Esophagus squamous epithelium (tissue), 5 donors: ENCODE measurements at regions not wholly inside any gene's neighbourhood (a gene's known extent, or its start where the extent isn't known, plus 50 kb on each side); places are given as distances from the start of the nearest gene placed in this dataset.

Experiments
- DNase-seq: peaks from one replicate; lab custom pipeline; 2025; lab: John Stamatoyannopoulos, UW
- H3K27ac ChIP-seq, 4 donors: fragments of 200-600 bp; sonication (generic); one replicate each; pipeline ENCODE4 v1.5.1; 2016 to 2019; ENCODE audit warnings: mild to moderate bottlenecking in 1 of 4
- H3K27me3 ChIP-seq, 4 donors: fragments of 200-600 bp; sonication (generic); 1 replicate in 3 of 4; 2 replicates in 1 of 4; pipeline versions ENCODE4 v1.5.1 to v1.6.0; 2017 to 2021; ENCODE audit warnings: antibody characterized with exemption in 1 of 4
- H3K36me3 ChIP-seq, 3 donors: fragments of 200-600 bp; sonication (generic); one replicate each; pipeline ENCODE4 v1.5.1; 2016 to 2019
- H3K4me1 ChIP-seq, 3 donors: fragments of 200-600 bp; sonication (generic); one replicate each; pipeline ENCODE4 v1.5.1; 2017 to 2019
- H3K4me3 ChIP-seq, 4 donors: fragments of 200-600 bp; sonication (generic); 1 replicate in 3 of 4; 2 replicates in 1 of 4; pipeline ENCODE4 v1.5.1; 2016 to 2019; ENCODE audit warnings: mild to moderate bottlenecking in 2 of 4, moderate library complexity in 1 of 4
- H3K9me3 ChIP-seq, 3 donors: fragments of 200-600 bp; sonication (generic); one replicate each; pipeline ENCODE4 v1.5.1; 2016 to 2019
- POLR2A ChIP-seq, 4 donors: fragments of 450-650 bp; IDR thresholded peaks; one replicate each; pipeline ENCODE4 v1.6.1; 2017; ENCODE audit warnings: antibody characterized with exemption in 4 of 4, mild to moderate bottlenecking in 4 of 4, moderate library complexity in 3 of 4
- WGBS, 2 donors: methylation state at CpG; one replicate each; pipeline ENCODE4 v1.1.5; 2018; 5-methylcytosine and 5-hydroxymethylcytosine counted together
- intact Hi-C: fragments of 100-400 bp; cut with DNase I; formaldehyde crosslinking; loops from one replicate; pipeline ENCODE4 v1.15.0; 2022
- TF ChIP-seq, protein P1 (sequence below), 6 experiments: fragments of 450-650 bp in 4 of 6; fragments of 200-600 bp in 2 of 6; sonication (generic) in 2 of 6; IDR thresholded peaks; one replicate each; pipeline ENCODE4 v1.5.1; 2016 to 2019; ENCODE audit warnings: antibody characterized with exemption in 6 of 6, mild to moderate bottlenecking in 4 of 6, moderate library complexity in 4 of 6
- donor health status: DM: yes; HTN: yes; CAD: no.

DNA sequence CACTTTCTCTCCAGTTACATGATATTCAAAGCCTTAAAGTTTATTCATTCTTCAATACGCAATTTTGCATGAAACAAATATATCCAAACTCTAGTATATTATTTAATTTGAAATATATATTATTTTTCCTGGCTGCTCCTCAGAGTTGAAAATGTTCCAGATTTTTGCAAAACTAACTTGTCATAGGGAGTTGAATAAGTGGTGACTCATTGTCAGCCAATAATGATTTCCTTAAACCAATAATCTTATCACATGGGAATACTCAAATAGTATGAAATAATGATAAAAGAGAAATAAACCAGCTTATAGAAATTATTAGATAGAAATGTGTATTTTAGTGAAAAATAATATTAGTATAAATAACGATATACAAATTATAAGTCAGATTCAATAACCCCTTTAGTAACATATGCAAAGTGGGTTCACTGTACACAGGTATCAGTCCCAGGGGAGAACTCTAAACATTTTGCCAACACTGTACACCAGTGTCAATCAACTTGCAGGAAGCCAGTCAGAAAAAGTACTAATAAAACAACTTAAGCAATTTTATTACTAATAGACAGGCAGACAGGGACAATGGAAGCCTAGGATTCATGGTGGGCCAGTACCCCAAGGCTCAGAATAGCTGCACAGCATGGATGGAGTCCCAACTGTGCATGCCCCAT, 222.6 kb upstream of the KLHL1 start:
- Histone ChIP-seq H3K36me3 (no peaks in the 10 kb centered on the region), H3K27me3 (no peaks in the 10 kb centered on the region), H3K9me3 (no peaks in the 10 kb centered on the region), H3K27ac (no peak overlapping the region), H3K4me1 (no peaks in the 10 kb centered on the region), H3K4me3 (no peak overlapping the region)
- intact Hi-C loops: no loop called here
- WGBS, 2 donors: 84 to 87% methylated on average over 2 of the region's 2 CpGs
- TF ChIP-seq POLR2A (IDR thresholded peaks at IDR 0.05): no peak
- TF ChIP-seq, protein P1, sequence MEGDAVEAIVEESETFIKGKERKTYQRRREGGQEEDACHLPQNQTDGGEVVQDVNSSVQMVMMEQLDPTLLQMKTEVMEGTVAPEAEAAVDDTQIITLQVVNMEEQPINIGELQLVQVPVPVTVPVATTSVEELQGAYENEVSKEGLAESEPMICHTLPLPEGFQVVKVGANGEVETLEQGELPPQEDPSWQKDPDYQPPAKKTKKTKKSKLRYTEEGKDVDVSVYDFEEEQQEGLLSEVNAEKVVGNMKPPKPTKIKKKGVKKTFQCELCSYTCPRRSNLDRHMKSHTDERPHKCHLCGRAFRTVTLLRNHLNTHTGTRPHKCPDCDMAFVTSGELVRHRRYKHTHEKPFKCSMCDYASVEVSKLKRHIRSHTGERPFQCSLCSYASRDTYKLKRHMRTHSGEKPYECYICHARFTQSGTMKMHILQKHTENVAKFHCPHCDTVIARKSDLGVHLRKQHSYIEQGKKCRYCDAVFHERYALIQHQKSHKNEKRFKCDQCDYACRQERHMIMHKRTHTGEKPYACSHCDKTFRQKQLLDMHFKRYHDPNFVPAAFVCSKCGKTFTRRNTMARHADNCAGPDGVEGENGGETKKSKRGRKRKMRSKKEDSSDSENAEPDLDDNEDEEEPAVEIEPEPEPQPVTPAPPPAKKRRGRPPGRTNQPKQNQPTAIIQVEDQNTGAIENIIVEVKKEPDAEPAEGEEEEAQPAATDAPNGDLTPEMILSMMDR (IDR thresholded peaks at IDR 0.05): no peak
- no peak for DNase-seq

DNA sequence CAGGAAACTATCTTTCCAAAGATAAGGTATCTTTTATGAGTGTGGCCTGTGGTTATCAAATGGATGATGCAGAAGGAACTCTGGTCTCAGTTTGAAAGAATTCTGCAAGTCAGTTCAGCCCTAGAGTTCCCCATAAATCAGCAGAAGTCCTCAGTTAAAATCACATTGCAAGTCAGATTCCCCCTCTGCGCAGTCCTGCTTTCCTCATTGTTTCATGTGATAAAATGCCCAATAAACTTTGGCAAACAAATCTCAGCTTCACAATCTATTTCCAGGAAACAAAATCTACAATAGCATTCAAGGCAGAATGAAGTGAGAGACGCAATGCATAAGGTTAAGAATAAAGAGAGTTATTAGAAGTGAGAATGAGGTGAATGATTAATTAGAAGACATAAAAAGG, 216.3 kb upstream of the KLHL1 start:
- Histone ChIP-seq H3K4me1 (no peaks in the 10 kb centered on the region), H3K9me3 (no peaks in the 10 kb centered on the region), H3K4me3 (no peak overlapping the region), H3K27me3 (no peaks in the 10 kb centered on the region), H3K27ac (no peak overlapping the region), H3K36me3 (no peaks in the 10 kb centered on the region)
- no peak for DNase-seq
- TF ChIP-seq, protein P1 (IDR thresholded peaks at IDR 0.05): no peak
- no peak for TF ChIP-seq POLR2A (IDR thresholded peaks at IDR 0.05)
- WGBS, 2 donors: 51 to 65% methylated on average over 2 of the region's 2 CpGs
- intact Hi-C loops: no loop called here

DNA sequence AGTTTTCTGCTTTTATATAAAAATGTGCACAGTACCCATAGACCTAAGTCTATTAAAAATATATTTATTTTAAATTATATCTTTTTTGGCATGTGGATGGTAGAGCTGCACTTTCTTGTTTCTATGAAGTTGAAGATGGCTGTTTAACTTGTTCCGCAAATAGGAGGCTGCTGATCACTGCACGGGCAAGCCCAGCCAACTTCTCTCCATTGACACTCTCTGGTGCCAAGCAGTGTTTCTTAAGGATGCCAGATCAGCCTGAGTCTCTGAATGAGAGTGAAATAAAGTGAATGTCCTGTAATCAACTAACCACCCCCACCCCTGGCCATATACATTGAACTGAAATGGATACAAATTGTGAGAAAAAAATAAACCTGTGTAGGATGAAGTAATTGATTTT, 202.9 kb upstream of the KLHL1 start:
- no peaks in the 10 kb centered on the region for H3K36me3 ChIP-seq
- H3K4me1 ChIP-seq: no peaks in the 10 kb centered on the region
- H3K27ac ChIP-seq: no peak overlapping the region
- no peaks in the 10 kb centered on the region for H3K9me3 ChIP-seq
- no peaks in the 10 kb centered on the region for H3K27me3 ChIP-seq
- DNase-seq: no peak
- TF ChIP-seq POLR2A (IDR thresholded peaks at IDR 0.05): no peak
- TF ChIP-seq, protein P1 (IDR thresholded peaks at IDR 0.05): no peak
- 61 to 67% methylated on average over 2 of the region's 2 CpGs for WGBS, 2 donors
- intact Hi-C loops: no loop called here
- no peak overlapping the region for H3K4me3 ChIP-seq

DNA sequence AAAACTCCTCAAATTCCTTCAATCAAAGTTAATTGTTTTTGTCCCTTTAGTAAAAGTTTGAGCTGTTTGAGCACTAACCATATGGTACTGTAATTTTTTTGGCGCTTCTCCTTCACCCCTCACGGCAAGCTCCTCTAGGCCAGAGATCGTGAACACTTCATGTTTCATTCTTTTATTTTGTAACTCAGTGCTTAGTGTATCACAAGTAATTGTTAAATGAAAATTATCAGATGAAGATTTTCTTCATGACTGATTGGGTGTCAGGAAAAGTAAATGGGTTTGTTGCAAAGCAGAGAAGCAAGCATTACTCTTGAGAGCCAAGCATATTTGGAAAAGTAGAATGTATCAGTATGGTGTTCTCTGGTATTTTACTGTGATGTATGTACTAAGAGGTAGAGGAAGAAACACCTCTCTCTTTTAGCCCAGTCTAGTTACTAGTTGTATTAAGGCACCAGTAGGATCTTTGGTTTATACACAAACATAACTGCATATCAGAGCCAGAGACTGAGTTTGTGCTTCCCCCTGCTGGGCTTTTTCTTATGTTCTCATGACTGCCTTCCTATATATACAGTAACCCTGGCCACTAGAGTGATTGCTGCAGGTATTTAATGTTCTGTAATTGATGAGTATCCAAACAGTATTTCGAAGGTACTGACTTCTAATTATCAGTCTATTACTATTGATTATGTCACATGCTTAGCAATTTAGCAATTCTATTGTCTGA, 202.3 kb upstream of the KLHL1 start:
- no peak overlapping the region for H3K27ac ChIP-seq
- H3K27me3 ChIP-seq: no peaks in the 10 kb centered on the region
- TF ChIP-seq, protein P1 (IDR thresholded peaks at IDR 0.05): peak in 1 of 6 experiments; percentile 11
- TF ChIP-seq POLR2A (IDR thresholded peaks at IDR 0.05): no peak
- no peaks in the 10 kb centered on the region for H3K4me1 ChIP-seq
- no peak overlapping the region for H3K4me3 ChIP-seq
- 25 to 30% methylated on average over 4 of the region's 4 CpGs for WGBS, 2 donors
- no peaks in the 10 kb centered on the region for H3K9me3 ChIP-seq
- no peak for DNase-seq
- intact Hi-C loops: no loop called here
- no peaks in the 10 kb centered on the region for H3K36me3 ChIP-seq

DNA sequence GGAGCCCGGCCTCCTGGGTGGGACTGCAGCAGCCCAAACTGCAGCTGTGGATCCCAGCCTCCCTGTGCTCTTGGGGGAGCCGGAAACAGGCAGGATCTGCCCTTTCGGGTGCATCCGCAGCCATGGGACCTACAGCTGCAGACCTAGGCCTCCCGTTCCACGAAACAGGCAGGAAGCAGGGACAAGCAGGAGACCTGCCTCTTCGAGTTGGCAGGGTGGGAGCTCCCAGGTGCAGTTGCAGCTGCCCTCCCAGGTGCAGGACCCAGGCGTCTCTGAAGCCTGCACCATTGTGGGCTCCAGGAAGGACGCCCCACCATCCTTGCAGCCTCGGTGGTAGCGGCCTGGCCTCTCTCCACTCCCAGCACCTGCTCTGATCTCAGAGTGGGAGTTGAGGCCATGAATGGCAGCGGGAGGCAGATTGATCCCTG, 189.0 kb upstream of the KLHL1 start:
- H3K4me1 ChIP-seq: no peaks in the 10 kb centered on the region
- no peak overlapping the region for H3K4me3 ChIP-seq
- DNase-seq: no peak
- no peaks in the 10 kb centered on the region for H3K36me3 ChIP-seq
- H3K27ac ChIP-seq: no peak overlapping the region
- intact Hi-C loops: no loop called here
- TF ChIP-seq, protein P1 (IDR thresholded peaks at IDR 0.05): no peak
- TF ChIP-seq POLR2A (IDR thresholded peaks at IDR 0.05): no peak
- H3K27me3 ChIP-seq: no peaks in the 10 kb centered on the region
- H3K9me3 ChIP-seq: peaks cover 0 to 33% (median 16%) of the 10 kb centered on the region in 3 donors
- WGBS, 2 donors: no CpG with 5 or more reads among the region's 12 CpGs
